SH-SY5Y (cell line): ENCODE measurements at regions not wholly inside any gene's neighbourhood (a gene's known extent, or its start where the extent isn't known, plus 50 kb on each side); places are given as distances from the start of the nearest gene placed in this dataset.

Experiments
- GATA2 ChIP-seq: IDR thresholded peaks from 2 replicates; pipeline ENCODE4 v1.6.1; 2011; ENCODE audit warnings: mild to moderate bottlenecking, low read depth, low read length
- GATA3 ChIP-seq: IDR thresholded peaks from 2 replicates; pipeline ENCODE4 v1.6.1; 2011; ENCODE audit warnings: low read depth, mild to moderate bottlenecking, low read length, moderate library complexity

DNA sequence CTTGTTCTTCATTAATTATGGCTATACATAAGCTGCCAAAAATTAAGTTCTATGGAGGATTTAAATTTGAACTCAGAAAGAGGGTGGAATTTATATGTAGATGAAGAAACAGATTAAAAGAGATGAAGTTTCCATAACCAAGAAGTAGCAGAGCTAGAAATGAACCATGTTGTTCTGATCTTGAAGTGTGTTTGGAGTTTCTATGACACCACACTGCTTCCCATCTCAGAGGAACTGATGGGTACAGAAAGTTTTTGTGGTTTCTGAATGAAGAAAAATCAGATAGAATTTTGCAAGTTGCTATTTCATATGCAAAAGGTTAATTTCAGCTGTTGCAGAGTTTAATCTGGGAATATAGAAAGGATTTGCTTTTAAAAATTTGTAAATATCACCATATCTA, 710.3 kb downstream of the PDCD6IP start:
- no peak for TF ChIP-seq GATA2
- TF ChIP-seq GATA3 = no peak
